CD14-positive monocyte (primary cell): ENCODE measurements at regions not wholly inside any gene's neighbourhood (a gene's known extent, or its start where the extent isn't known, plus 50 kb on each side); places are given as distances from the start of the nearest gene placed in this dataset.

Experiments
- DNase-seq, 3 donors: peaks; one replicate each; pipeline ENCODE4 v3.0.0-alpha.2; 2011 to 2022
- H2AFZ ChIP-seq: 2 replicates; pipeline ENCODE4 v1.6.0; 2012; ENCODE audit warnings: mild to moderate bottlenecking, low read depth, low read length, inconsistent platforms; ENCODE audit not compliant: insufficient read depth, poor library complexity, severe bottlenecking
- H3K27ac ChIP-seq, 2 donors: 1 replicate in 1 of 2; 2 replicates in 1 of 2; pipeline ENCODE4 v1.5.1; 2012 to 2013; ENCODE audit warnings: low read length in 2 of 2, control low read depth in 1 of 2, inconsistent platforms in 1 of 2, low read depth in 1 of 2, mild to moderate bottlenecking in 1 of 2
- H3K27me3 ChIP-seq, 2 donors: one replicate each; pipeline versions ENCODE4 v1.6.0 to v1.6.1; 2011 to 2013; ENCODE audit warnings: low read length in 2 of 2; ENCODE audit not compliant: control insufficient read depth in 2 of 2, insufficient read depth in 2 of 2
- H3K36me3 ChIP-seq, 2 donors: replicated peaks in 1 of 2; 1 replicate in 1 of 2; 2 replicates in 1 of 2; pipeline versions ENCODE4 v1.5.1 to v1.6.1; 2012 to 2013; ENCODE audit warnings: low read length in 2 of 2, control low read depth in 1 of 2, inconsistent platforms in 1 of 2, mild to moderate bottlenecking in 1 of 2; ENCODE audit not compliant: insufficient read depth in 2 of 2, control insufficient read depth in 1 of 2
- H3K4me1 ChIP-seq, 2 donors: 1 replicate in 1 of 2; 2 replicates in 1 of 2; pipeline versions ENCODE4 v1.5.1 to v1.6.1; 2012 to 2013; ENCODE audit warnings: low read length in 2 of 2, control low read depth in 1 of 2, inconsistent platforms in 1 of 2, mild to moderate bottlenecking in 1 of 2, moderate library complexity in 1 of 2; ENCODE audit not compliant: insufficient read depth in 2 of 2, control insufficient read depth in 1 of 2
- H3K4me2 ChIP-seq: replicated peaks from 2 replicates; pipeline ENCODE3; 2012; ENCODE audit warnings: low read length, moderate library complexity, mild to moderate bottlenecking; ENCODE audit not compliant: poor library complexity, severe bottlenecking; ENCODE audit errors: extremely low read depth
- H3K4me3 ChIP-seq, 3 experiments: fragments of 200-600 bp in 1 of 3; sonication (generic) in 1 of 3; replicated peaks in 1 of 3; 1 replicate in 2 of 3; 2 replicates in 1 of 3; pipeline ENCODE4 v1.5.1; 2011 to 2013; ENCODE audit warnings: low read length in 3 of 3, mild to moderate bottlenecking in 3 of 3, control low read depth in 2 of 3, low read depth in 2 of 3, inconsistent platforms in 1 of 3, moderate library complexity in 1 of 3
- H3K79me2 ChIP-seq: 2 replicates; pipeline ENCODE4 v1.6.0; 2012; ENCODE audit warnings: mild to moderate bottlenecking, control low read depth, inconsistent platforms, low read length, moderate library complexity; ENCODE audit not compliant: insufficient read depth
- H3K9ac ChIP-seq: 2 replicates; pipeline ENCODE4 v1.6.0; 2017; ENCODE audit warnings: low read length, mild to moderate bottlenecking; ENCODE audit not compliant: insufficient read depth, poor library complexity, severe bottlenecking
- H3K9me3 ChIP-seq, 2 donors: replicated peaks in 1 of 2; 1 replicate in 1 of 2; 2 replicates in 1 of 2; pipeline versions ENCODE4 v1.5.1 to v1.6.1; 2012 to 2013; ENCODE audit warnings: low read length in 2 of 2, control low read depth in 1 of 2; ENCODE audit not compliant: control insufficient read depth in 1 of 2, insufficient read depth in 1 of 2
- H4K20me1 ChIP-seq: 2 replicates; pipeline ENCODE4 v1.6.0; 2012; ENCODE audit warnings: mild to moderate bottlenecking, low read length, control low read depth, moderate library complexity; ENCODE audit not compliant: insufficient read depth
- H3K27ac Mint-ChIP-seq, 7 donors: one replicate each; pipeline ENCODE4 v1.8.0; 2020; ENCODE audit warnings: mild to moderate bottlenecking in 7 of 7, mixed read lengths in 7 of 7, moderate library complexity in 6 of 7, inconsistent platforms in 2 of 7
- H3K27me3 Mint-ChIP-seq, 3 donors: one replicate each; pipeline ENCODE4 v1.8.0; 2021 to 2022; ENCODE audit warnings: low read depth in 3 of 3, mild to moderate bottlenecking in 3 of 3, mixed read lengths in 3 of 3, moderate library complexity in 3 of 3, inconsistent platforms in 1 of 3
- H3K36me3 Mint-ChIP-seq, 2 donors: one replicate each; pipeline ENCODE4 v1.8.0; 2020; ENCODE audit warnings: mixed read lengths in 2 of 2, inconsistent platforms in 1 of 2, mild to moderate bottlenecking in 1 of 2
- H3K4me1 Mint-ChIP-seq: one replicate; pipeline ENCODE4 v1.8.0; 2020; ENCODE audit warnings: mild to moderate bottlenecking, mixed read lengths
- H3K4me3 Mint-ChIP-seq, 2 donors: one replicate each; pipeline ENCODE4 v1.8.0; 2020; ENCODE audit warnings: mild to moderate bottlenecking in 2 of 2, mixed read lengths in 2 of 2, moderate library complexity in 1 of 2
- H3K9me3 Mint-ChIP-seq, 7 donors: one replicate each; pipeline ENCODE4 v1.8.0; 2020 to 2022; ENCODE audit warnings: mixed read lengths in 7 of 7, mild to moderate bottlenecking in 6 of 7, moderate library complexity in 6 of 7, inconsistent platforms in 2 of 7
- WGBS: methylation state at CpG from one replicate; pipeline ENCODE4 v1.1.5; 2013; ENCODE audit warnings: missing lambda C conversion rate; ENCODE audit not compliant: insufficient coverage; 5-methylcytosine and 5-hydroxymethylcytosine counted together
- intact Hi-C, 2 donors: fragments of 100-400 bp; cut with micrococcal nuclease; formaldehyde crosslinking; loops; one replicate each; pipeline versions ENCODE4 v1.15.0 to v1.15.1; 2023
- TF ChIP-seq, protein P1 (sequence below): fragments of 200-600 bp; IDR thresholded peaks from one replicate; pipeline ENCODE4 v1.8.0; 2022; ENCODE audit warnings: antibody characterized with exemption, mild to moderate bottlenecking

DNA sequence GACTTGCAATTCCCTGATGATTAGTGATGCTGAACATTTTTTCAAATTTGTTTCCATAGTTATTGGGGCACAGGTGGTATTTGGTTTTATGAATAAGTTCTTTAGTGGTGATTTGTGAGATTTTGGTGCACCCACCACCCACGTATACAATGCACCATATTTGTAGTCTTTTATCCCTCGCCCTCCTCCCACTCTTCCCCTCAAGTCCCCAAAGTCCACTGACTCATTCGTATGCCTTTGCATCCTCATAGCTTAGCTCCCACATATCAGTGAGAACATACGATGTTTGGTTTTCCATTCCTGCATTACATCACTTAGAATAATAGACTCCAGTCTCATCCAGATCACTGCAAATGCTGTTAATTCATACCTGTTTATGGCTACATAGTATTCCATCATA, 167.3 kb downstream of the MYLK4 start:
- Histone ChIP-seq H3K36me3 (no peaks in the 10 kb centered on the region), H3K4me3 (no peak overlapping the region), H3K4me1 (no peaks in the 10 kb centered on the region), H3K79me2 (no peaks in the 10 kb centered on the region), H3K27me3 (no peaks in the 10 kb centered on the region), H4K20me1 (no peaks in the 10 kb centered on the region), H2AFZ (no peak overlapping the region), H3K9ac (no peak overlapping the region), H3K4me2 (no peak overlapping the region), H3K9me3 (no peaks in the 10 kb centered on the region), H3K27ac (no peak overlapping the region)
- no peak overlapping the region for H3K27ac Mint-ChIP-seq
- peaks cover 0 to 9% (median 4%) of the 10 kb centered on the region in 3 donors for H3K27me3 Mint-ChIP-seq
- TF ChIP-seq, protein P1, sequence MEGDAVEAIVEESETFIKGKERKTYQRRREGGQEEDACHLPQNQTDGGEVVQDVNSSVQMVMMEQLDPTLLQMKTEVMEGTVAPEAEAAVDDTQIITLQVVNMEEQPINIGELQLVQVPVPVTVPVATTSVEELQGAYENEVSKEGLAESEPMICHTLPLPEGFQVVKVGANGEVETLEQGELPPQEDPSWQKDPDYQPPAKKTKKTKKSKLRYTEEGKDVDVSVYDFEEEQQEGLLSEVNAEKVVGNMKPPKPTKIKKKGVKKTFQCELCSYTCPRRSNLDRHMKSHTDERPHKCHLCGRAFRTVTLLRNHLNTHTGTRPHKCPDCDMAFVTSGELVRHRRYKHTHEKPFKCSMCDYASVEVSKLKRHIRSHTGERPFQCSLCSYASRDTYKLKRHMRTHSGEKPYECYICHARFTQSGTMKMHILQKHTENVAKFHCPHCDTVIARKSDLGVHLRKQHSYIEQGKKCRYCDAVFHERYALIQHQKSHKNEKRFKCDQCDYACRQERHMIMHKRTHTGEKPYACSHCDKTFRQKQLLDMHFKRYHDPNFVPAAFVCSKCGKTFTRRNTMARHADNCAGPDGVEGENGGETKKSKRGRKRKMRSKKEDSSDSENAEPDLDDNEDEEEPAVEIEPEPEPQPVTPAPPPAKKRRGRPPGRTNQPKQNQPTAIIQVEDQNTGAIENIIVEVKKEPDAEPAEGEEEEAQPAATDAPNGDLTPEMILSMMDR: no peak
- no peaks in the 10 kb centered on the region for H3K4me1 Mint-ChIP-seq
- no peak overlapping the region for H3K4me3 Mint-ChIP-seq
- intact Hi-C loops: no loop called here
- 69% methylated on average over 4 of the region's 4 CpGs for WGBS
- DNase-seq: no peak
- no peaks in the 10 kb centered on the region for H3K36me3 Mint-ChIP-seq
- peaks cover 3 to 21% (median 6%) of the 10 kb centered on the region in 7 donors for H3K9me3 Mint-ChIP-seq

DNA sequence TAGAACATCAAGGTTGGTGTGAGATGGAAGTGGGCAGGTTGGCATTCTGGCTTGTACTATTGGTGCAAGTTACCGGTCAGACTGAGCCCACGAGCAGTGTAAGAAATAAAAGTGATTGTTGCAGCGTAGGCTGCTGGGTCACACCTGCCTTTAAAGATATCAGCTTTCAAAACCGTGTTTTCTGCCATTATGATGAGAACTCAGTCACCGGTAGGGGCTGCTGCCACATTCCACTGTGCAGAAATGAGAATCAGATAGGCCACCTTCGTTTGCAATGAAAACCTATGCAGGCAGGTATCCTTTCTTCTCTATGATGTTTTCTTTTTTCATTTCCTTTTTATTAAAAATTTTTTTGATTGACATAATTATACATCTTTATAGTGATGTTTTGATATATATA, 168.5 kb downstream of the MYLK4 start:
- H3K4me1 Mint-ChIP-seq: no peaks in the 10 kb centered on the region
- Histone ChIP-seq H3K9me3 (no peaks in the 10 kb centered on the region), H4K20me1 (no peaks in the 10 kb centered on the region), H3K4me3 (no peak overlapping the region), H3K9ac (no peak overlapping the region), H2AFZ (no peak overlapping the region), H3K4me2 (no peak overlapping the region), H3K79me2 (no peaks in the 10 kb centered on the region), H3K27ac (no peak overlapping the region), H3K27me3 (no peaks in the 10 kb centered on the region), H3K36me3 (no peaks in the 10 kb centered on the region), H3K4me1 (no peaks in the 10 kb centered on the region)
- intact Hi-C loops: no loop called here
- no peak overlapping the region for H3K4me3 Mint-ChIP-seq
- no peak overlapping the region for H3K27ac Mint-ChIP-seq
- no peaks in the 10 kb centered on the region for H3K36me3 Mint-ChIP-seq
- peaks cover 0 to 10% (median 4%) of the 10 kb centered on the region in 3 donors for H3K27me3 Mint-ChIP-seq
- DNase-seq: no peak
- TF ChIP-seq, protein P1: no peak
- WGBS: 95% methylated on average over 5 of the region's 6 CpGs
- H3K9me3 Mint-ChIP-seq: peaks cover 3 to 15% (median 4%) of the 10 kb centered on the region in 7 donors
